22Rv1 (cell line): ENCODE measurements at regions not wholly inside any gene's neighbourhood (a gene's known extent, or its start where the extent isn't known, plus 50 kb on each side); places are given as distances from the start of the nearest gene placed in this dataset.

Experiments used
- CTCF ChIP-seq: fragments of 450-650 bp; IDR thresholded peaks from 2 replicates; pipeline ENCODE4 v1.5.1; 2017; ENCODE audit warnings: mild to moderate bottlenecking
- ZFX ChIP-seq: fragments of 450-650 bp; IDR thresholded peaks from 2 replicates; pipeline ENCODE4 v1.6.1; 2017; ENCODE audit warnings: antibody characterized with exemption, borderline replicate concordance

- TF ChIP-seq CTCF (no peak), ZFX (no peak)
Measured at GRCh38 chr22:27626675-27627443, 174.7 kb downstream of the MN1 start.
